Activated CD4-positive, alpha-beta T cell treated with anti-CD3 and anti-CD28 coated beads, Interleukin-2, Interleukin-6, amounts not matched to agents 100 ng/mL and 50 ng/mL, durations not matched to agents 16 hours and 8 hours (primary cell): ENCODE measurements at regions not wholly inside any gene's neighbourhood (a gene's known extent, or its start where the extent isn't known, plus 50 kb on each side); places are given as distances from the start of the nearest gene placed in this dataset.
"Not testable (repeated sequence)": the region's sequence is repeated elsewhere in the genome, so short reads cannot be mapped to it uniquely, and the experiment has no call there.

Experiments used
- DNase-seq: peaks from one replicate; pipeline ENCODE4 v3.0.0-alpha.2; 2020

- DNase-seq: no peak
These were observed 134.7 kb upstream of the RHOBTB1 start for GRCh38 chr10:61078542-61079275.

DNA sequence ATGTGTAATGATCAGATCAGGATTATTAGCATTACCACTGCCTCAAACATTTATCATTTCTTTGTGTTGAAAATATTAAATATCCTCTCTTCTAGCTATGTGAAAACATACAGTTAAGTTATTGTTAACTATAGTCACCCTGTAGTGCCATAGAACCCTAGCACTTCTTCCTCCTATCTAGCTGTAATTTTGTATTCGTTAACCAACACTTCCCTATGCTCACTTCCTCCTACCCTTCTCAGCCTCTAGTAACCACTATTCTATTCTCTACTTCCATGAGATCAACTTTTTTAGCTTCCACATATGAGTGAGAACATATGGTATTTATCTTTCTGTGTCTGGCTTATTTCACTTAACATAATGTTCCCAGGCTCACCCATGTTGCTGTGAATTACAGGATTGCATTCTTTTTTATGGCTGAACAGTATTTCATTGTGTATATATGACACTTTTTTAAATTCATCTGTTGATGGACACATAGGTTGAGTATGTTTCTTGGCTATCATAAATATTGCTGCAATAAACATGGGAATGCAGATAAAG is 132.7 kb upstream of the RHOBTB1 start:
- DNase-seq: no peak

- DNase-seq: no peak
These were observed 129.4 kb upstream of the RHOBTB1 start for GRCh38 chr10:61073391-61073790.

GRCh38 chr10:61071580-61071979 is 127.6 kb upstream of the RHOBTB1 start:
- no peak for DNase-seq

GRCh38 chr10:61068471-61068870 is 124.5 kb upstream of the RHOBTB1 start:
- no peak for DNase-seq

- DNase-seq: no peak
These were observed 123.8 kb upstream of the RHOBTB1 start for GRCh38 chr10:61067671-61068336.

- DNase-seq: no peak
These were observed 122.8 kb upstream of the RHOBTB1 start for GRCh38 chr10:61066661-61067344.

DNA sequence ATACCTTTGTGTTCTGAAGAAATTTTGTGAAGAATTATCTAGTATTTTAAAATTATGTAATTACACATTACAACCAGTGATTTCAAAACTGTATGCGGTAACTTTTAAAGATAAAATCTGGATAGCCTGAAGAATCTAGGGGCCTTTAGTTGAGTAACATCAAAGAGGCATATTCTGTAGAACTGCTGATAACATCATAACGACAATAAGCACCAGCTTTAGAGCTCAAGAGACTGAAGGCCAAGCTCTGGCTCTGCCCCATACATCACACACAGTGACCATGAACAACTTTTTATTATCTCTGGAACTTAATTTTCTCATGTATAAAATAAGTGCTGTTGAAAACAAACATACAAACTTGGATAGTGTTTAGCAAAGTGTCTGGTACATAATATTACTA is 121.1 kb upstream of the RHOBTB1 start:
- no peak for DNase-seq

GRCh38 chr10:61064356-61064755 is 120.4 kb upstream of the RHOBTB1 start:
- DNase-seq: no peak

GRCh38 chr10:61063901-61064300 is 119.9 kb upstream of the RHOBTB1 start:
- no peak for DNase-seq

- DNase-seq: no peak
These were observed 119.0 kb upstream of the RHOBTB1 start for GRCh38 chr10:61063034-61063433.

DNA sequence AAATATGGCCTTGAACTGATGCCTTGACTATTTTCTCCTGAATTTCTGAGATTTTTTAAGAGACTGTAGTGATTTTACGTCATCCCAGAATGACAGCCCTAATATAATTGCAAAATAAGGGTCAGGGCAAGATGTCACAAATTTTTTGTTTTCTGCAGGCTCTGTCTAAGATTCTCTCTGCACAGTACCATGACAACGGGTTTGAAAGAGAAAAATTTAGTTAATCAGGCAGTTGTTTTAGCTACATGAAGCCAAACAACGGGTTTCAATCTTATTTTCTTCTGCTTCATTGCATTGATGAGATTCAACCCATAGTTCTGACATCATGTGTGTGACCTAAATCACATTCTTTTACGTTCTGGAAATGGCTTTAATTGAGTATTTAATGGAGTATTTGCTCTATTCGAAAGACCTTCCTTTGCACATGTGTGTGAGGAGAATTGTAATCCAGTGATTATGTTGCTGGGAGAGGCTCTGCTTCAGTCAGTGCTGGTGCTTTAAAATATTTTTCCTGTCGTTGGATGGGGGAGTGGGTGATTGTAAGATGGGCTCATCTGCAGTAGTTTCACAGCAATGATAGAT is 118.0 kb upstream of the RHOBTB1 start:
- DNase-seq: no peak

DNA sequence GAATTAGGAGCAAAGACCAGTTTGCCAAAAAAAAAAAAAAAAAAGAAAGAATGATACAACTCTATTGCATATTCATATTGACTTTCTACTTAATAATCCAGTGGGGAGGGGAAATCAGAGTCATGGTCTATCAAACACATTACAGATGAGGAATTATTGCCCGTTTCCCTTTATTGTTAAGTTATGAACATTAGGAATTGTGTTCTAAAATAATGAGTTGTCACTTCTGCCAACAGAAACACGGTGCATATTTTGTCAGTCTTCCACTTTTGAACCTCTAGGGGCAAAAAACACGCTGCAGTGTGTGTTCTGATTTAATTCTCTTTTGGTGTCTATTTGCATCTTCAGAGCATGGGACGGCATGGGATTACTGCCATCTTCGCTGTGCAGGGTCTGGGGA is 115.7 kb upstream of the RHOBTB1 start:
- no peak for DNase-seq

DNA sequence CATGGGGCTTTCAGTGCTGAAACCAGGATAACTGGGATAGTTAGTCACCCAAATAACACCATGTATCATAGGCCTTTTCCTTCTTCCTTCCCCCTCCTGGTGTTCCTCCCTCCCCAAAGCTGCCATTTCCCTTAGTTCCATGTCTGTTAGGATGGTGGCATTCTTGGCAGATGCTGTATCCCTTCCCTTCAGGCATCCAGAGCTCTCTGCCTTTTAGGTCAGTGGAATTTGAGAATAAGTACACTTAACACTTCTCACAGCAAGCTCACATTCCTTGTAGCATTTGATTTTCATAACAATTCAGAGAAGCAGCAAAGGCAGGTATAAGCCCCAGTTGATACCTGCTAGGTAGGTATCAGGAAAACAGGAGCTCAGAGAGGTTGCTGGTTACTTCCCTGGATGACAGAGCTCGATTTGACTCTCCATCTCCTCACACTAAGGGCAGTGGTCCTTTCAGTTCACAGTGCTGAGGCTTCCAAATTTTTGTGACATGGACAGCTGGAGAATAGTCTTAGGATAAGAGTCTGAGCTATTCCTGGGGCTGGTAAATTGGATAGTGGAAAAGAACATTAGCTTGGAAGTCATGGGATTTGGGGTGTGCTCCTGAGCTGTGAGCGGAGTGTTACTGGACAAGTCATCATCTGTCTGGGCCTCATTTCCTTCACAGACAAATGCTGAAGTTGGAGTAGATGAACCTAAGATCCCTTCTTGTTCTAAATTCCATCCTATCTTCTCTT is 108.7 kb upstream of the RHOBTB1 start:
- DNase-seq: no peak

DNA sequence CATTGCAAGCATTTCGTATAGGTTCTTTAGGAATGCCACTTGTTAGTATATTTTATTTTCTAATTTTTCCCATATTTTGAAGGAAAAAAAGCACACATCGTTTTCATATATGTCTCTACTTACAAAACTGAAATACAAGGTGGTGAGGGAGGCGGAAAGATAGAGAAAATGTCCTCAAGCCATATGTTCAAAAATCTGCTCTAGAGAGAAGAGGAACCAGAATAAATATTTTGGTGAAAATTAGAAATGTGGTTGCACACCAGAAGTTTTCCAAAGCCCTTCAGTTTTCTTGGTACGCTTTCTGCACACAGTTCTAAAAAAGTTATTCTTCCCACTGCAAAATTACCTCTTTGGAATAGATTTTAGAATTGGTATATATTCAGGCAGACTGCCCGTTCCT is 107.4 kb upstream of the RHOBTB1 start:
- no peak for DNase-seq

DNA sequence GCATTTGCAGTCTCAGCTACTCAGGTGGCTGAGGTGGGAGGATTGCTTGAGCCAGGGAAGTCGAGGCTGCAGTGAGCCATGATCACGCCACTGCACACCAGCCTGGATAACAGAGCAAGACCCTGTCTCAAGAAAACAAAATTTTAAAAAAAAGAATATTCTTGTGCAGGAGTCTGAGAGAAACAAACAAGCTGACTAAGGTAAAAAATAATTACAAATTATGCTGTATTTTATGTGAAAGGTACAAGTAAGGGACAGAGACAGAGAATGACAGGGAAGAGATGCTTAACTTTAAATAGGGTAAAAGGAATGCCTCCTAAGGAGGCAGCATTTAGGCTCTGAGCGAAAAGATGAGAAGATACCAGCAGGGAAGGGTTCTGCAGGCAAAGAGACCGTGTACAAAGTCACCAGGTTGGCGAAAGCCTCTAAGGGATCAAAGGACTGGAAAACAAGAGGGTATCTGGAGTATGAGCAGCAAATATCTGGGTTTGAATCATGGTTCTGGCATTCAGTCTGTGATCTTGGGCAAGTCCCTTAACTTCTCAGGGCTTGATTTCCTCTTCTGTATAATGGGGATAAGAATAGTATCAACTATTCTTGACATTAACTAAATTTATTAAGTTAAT is 106.2 kb upstream of the RHOBTB1 start:
- no peak for DNase-seq

GRCh38 chr10:61049386-61049785 is 105.4 kb upstream of the RHOBTB1 start:
- DNase-seq: no peak

DNA sequence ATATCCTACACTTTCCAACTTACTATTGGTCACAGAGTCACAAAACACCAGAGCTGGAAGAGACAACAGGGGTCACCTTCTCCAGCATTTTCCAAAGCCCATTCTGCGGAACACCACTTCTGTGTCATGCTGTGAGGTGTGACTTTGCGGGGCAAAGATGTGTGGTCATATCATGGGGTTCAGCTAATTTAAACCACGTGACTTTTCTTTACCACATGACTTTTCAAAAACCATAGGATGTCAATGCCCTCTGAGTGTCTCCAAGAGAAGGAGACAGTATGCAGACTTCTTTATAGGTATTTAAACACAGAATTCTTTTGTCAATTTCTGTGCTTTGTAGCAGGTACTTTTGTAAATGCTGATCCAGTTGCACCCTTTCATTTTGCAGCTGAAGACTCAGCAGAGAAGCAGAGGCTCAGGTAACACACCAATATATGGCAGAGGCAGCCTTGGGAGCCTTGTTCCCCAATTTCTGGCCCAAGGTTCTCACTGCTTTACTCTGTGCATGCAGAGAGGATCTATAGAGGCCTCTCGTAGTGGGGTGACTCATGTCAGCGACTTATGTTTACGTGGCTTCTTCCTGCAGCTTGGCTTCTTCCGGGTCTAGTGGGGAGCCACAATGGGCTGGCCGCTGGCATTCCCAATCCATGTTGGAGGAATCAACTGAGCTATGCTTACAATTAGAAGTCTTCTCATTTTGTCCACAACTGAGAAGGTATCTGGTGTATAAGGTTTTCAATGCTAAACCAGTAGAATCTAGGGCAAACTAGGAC is 104.0 kb upstream of the RHOBTB1 start:
- DNase-seq: no peak

- DNase-seq: no peak
These were observed 103.1 kb upstream of the RHOBTB1 start for GRCh38 chr10:61047081-61047480.

- DNase-seq: not testable (repeated sequence)
These were observed 101.5 kb upstream of the RHOBTB1 start for GRCh38 chr10:61045480-61045879.

- no peak for DNase-seq
These were observed 98.5 kb upstream of the RHOBTB1 start for GRCh38 chr10:61042533-61042932.
